ENCODE measurements at regions not wholly inside any gene's neighbourhood (a gene's known extent, or its start where the extent isn't known, plus 50 kb on each side); places are given as distances from the start of the nearest gene placed in this dataset.

DNA sequence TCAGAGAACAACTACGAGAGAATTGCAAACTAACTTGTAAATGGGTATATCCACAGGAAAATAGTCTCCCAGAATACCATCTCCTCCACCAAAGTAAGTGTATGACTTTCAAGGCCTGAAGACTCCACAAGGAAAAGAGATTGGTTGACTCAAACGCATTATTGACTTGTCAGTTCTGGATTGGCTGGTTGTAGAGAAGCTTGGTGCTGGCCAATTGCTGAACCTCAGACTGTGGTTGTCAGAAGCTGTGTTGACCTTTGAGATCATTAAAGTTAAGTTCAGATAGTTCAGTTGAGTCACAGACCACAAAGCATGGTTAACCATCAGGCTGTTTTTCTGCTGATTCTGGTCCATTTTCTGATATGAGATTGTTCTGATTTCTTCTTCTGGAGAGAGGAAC, 388.3 kb downstream of the BMP2 start:
- TF ChIP-seq CTCF (conservative IDR thresholded peaks at IDR 0.05; ENCODE audit: low read depth, low read length) (no peak), MXI1 (IDR thresholded peaks at IDR 0.05; ENCODE audit: borderline replicate concordance, low read depth, low read length) (no peak), RAD21 (IDR thresholded peaks at IDR 0.05; ENCODE audit: low read length) (no peak), SMC3 (IDR thresholded peaks at IDR 0.05; ENCODE audit: low read depth, low read length) (no peak), POLR2A (IDR thresholded peaks at IDR 0.05; ENCODE audit: low read depth, low read length) (no peak), RCOR1 (IDR thresholded peaks at IDR 0.05; ENCODE audit: insufficient replicate concordance, low read length) (no peak), RFX5 (IDR thresholded peaks at IDR 0.05; ENCODE audit: low read depth, low read length) (no peak)
- TF ChIP-seq, protein P1, sequence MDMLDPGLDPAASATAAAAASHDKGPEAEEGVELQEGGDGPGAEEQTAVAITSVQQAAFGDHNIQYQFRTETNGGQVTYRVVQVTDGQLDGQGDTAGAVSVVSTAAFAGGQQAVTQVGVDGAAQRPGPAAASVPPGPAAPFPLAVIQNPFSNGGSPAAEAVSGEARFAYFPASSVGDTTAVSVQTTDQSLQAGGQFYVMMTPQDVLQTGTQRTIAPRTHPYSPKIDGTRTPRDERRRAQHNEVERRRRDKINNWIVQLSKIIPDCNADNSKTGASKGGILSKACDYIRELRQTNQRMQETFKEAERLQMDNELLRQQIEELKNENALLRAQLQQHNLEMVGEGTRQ (IDR thresholded peaks at IDR 0.05; ENCODE audit: low read depth, low read length) = no peak
